GM12874 (cell line): ENCODE measurements at regions not wholly inside any gene's neighbourhood (a gene's known extent, or its start where the extent isn't known, plus 50 kb on each side); places are given as distances from the start of the nearest gene placed in this dataset.

Source experiments
- TF ChIP-seq, protein P1 (sequence below): IDR thresholded peaks from 2 replicates; pipeline ENCODE4 v1.5.1; 2011; ENCODE audit warnings: low read depth, mild to moderate bottlenecking, control low read depth, low read length, moderate library complexity; ENCODE audit not compliant: insufficient read depth

DNA sequence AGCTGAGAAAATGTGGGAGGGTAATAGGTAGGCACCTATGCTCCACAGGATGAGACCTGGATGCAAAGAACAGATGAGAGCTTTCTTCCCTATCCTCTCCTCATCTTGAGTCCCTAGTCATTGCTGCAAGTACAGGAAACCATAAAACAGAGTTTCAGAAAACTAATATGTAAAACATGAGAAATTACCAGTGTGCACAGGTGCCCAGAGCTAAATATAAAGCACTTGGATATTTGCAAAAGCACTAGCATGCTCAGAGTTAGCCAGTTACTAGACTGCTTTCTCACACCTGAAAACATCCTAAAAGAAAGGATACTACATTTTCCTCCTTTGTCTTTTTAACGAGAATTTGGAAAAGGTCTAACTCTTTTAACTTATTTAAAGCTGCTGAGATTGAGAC is 324.3 kb downstream of the DAD1 start:
- TF ChIP-seq, protein P1, sequence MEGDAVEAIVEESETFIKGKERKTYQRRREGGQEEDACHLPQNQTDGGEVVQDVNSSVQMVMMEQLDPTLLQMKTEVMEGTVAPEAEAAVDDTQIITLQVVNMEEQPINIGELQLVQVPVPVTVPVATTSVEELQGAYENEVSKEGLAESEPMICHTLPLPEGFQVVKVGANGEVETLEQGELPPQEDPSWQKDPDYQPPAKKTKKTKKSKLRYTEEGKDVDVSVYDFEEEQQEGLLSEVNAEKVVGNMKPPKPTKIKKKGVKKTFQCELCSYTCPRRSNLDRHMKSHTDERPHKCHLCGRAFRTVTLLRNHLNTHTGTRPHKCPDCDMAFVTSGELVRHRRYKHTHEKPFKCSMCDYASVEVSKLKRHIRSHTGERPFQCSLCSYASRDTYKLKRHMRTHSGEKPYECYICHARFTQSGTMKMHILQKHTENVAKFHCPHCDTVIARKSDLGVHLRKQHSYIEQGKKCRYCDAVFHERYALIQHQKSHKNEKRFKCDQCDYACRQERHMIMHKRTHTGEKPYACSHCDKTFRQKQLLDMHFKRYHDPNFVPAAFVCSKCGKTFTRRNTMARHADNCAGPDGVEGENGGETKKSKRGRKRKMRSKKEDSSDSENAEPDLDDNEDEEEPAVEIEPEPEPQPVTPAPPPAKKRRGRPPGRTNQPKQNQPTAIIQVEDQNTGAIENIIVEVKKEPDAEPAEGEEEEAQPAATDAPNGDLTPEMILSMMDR = no peak

GRCh38 chr14:22263961-22264360 is 325.1 kb downstream of the DAD1 start:
- TF ChIP-seq, protein P1 = no peak

GRCh38 chr14:22262881-22263280 is 326.1 kb downstream of the DAD1 start:
- TF ChIP-seq, protein P1 = no peak

- TF ChIP-seq, protein P1 = no peak
These were observed 333.7 kb downstream of the DAD1 start for GRCh38 chr14:22255017-22255950.

- TF ChIP-seq, protein P1 = no peak
These were observed 336.3 kb downstream of the DAD1 start for GRCh38 chr14:22252686-22253085.

DNA sequence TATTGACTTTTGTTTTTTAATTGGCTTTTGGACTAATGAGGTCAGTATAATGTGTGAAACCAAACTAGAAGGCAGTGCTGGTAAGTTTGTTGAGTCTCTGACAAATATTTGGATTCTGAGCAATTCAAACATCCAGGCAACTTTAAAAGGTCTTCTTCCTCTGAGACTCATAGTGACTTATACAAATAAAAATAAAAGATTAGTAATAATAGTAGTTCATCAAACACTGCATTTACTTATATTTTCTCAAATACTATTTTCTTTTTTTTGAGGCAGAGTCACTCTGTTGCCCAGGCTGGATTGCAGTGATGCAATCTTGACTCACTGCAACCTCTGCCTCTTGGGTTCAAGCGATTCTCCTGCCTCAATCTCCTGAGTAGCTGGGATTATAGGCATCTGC is 337.9 kb downstream of the DAD1 start:
- TF ChIP-seq, protein P1 = no peak

- TF ChIP-seq, protein P1 = no peak
These were observed 339.3 kb downstream of the DAD1 start for GRCh38 chr14:22249770-22250169.
